Middle frontal gyrus (tissue), 1 donor: ENCODE measurements at regions not wholly inside any gene's neighbourhood (a gene's known extent, or its start where the extent isn't known, plus 50 kb on each side); places are given as distances from the start of the nearest gene placed in this dataset.
"Not testable (repeated sequence)": the region's sequence is repeated elsewhere in the genome, so short reads cannot be mapped to it uniquely, and the experiment has no call there.

Experiments
- DNase-seq: peaks from one replicate; pipeline ENCODE4 v3.0.0-alpha.2; 2015; ENCODE audit warnings: low spot score; ENCODE audit errors: extremely low spot score

GRCh38 chr5:173667702-173668101 lies 51.3 kb upstream of the BOD1 start:
- DNase-seq, result no peak

- DNase-seq, result no peak
These were observed 51.9 kb upstream of the BOD1 start for GRCh38 chr5:173668245-173668800.

GRCh38 chr5:173668910-173669309 lies 52.5 kb upstream of the BOD1 start:
- no peak for DNase-seq

GRCh38 chr5:173669483-173669882 lies 53.0 kb upstream of the BOD1 start:
- no peak for DNase-seq

GRCh38 chr5:173670130-173670651 lies 53.7 kb upstream of the BOD1 start:
- DNase-seq, result no peak

- DNase-seq, result no peak
These were observed 54.3 kb upstream of the BOD1 start for GRCh38 chr5:173670791-173671120.

- DNase-seq, result peak; percentile 75
These were observed 54.9 kb upstream of the BOD1 start for GRCh38 chr5:173671121-173671949.

- DNase-seq, result no peak
These were observed 55.7 kb upstream of the BOD1 start for GRCh38 chr5:173672166-173672565.

- DNase-seq, result no peak
These were observed 56.4 kb upstream of the BOD1 start for GRCh38 chr5:173672891-173673290.

- DNase-seq, result peak; percentile 36
These were observed 57.0 kb upstream of the BOD1 start for GRCh38 chr5:173673295-173674101.

- no peak for DNase-seq
These were observed 59.0 kb upstream of the BOD1 start for GRCh38 chr5:173675287-173675996.

- no peak for DNase-seq
These were observed 59.9 kb upstream of the BOD1 start for GRCh38 chr5:173676375-173676774.

GRCh38 chr5:173677125-173677672 lies 60.7 kb upstream of the BOD1 start:
- DNase-seq, result no peak

GRCh38 chr5:173679909-173680630 lies 63.6 kb upstream of the BOD1 start:
- DNase-seq, result no peak

- DNase-seq, result no peak
These were observed 64.3 kb upstream of the BOD1 start for GRCh38 chr5:173680660-173681242.

- no peak for DNase-seq
These were observed 65.9 kb upstream of the BOD1 start for GRCh38 chr5:173682313-173682712.

- not testable (repeated sequence) for DNase-seq
These were observed 68.1 kb upstream of the BOD1 start for GRCh38 chr5:173684535-173684934.

GRCh38 chr5:173686950-173687349 lies 70.5 kb upstream of the BOD1 start:
- DNase-seq, result no peak

GRCh38 chr5:173688703-173689102 lies 72.3 kb upstream of the BOD1 start:
- no peak for DNase-seq

- no peak for DNase-seq
These were observed 72.8 kb upstream of the BOD1 start for GRCh38 chr5:173689171-173689736.
